SU-DHL-6 (cell line): ENCODE measurements at regions not wholly inside any gene's neighbourhood (a gene's known extent, or its start where the extent isn't known, plus 50 kb on each side); places are given as distances from the start of the nearest gene placed in this dataset.

Experiments used
- EZH2phosphoT487 ChIP-seq: fragments of 200-600 bp; sonication (generic), shearing (Covaris generic); conservative IDR thresholded peaks from 2 replicates; pipeline ENCODE4 v1.6.1; 2018; ENCODE audit warnings: mild to moderate bottlenecking, antibody characterized with exemption, low read length, moderate library complexity, mixed read lengths
- TF ChIP-seq, protein P1 (sequence below): fragments of 200-600 bp; sonication (generic); IDR thresholded peaks from one replicate; pipeline ENCODE4 v1.5.1; 2017; ENCODE audit warnings: antibody characterized with exemption, mild to moderate bottlenecking, low read length, moderate library complexity; ENCODE audit not compliant: insufficient read depth, poor library complexity, severe bottlenecking

DNA sequence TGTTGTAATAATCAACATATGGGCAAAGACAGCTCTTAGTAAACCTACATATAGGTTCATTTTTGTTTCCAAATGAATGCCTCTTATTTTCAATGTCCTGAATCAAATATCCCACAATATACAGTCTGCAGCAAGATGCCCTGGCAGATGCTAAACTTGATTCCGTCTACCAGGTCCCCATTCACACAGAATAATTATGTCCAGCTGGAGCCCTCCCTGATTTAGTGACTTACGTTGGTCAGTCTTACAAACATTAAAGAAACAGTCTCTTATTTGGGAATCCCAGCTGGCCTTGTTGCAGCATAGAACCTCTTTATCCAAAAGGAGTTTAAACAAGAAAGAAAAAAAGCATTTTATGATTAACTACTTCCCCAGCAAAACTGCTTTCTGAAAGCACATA is 82.7 kb upstream of the BMP4 start:
- TF ChIP-seq, protein P1, sequence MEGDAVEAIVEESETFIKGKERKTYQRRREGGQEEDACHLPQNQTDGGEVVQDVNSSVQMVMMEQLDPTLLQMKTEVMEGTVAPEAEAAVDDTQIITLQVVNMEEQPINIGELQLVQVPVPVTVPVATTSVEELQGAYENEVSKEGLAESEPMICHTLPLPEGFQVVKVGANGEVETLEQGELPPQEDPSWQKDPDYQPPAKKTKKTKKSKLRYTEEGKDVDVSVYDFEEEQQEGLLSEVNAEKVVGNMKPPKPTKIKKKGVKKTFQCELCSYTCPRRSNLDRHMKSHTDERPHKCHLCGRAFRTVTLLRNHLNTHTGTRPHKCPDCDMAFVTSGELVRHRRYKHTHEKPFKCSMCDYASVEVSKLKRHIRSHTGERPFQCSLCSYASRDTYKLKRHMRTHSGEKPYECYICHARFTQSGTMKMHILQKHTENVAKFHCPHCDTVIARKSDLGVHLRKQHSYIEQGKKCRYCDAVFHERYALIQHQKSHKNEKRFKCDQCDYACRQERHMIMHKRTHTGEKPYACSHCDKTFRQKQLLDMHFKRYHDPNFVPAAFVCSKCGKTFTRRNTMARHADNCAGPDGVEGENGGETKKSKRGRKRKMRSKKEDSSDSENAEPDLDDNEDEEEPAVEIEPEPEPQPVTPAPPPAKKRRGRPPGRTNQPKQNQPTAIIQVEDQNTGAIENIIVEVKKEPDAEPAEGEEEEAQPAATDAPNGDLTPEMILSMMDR: no peak
- no peak for TF ChIP-seq EZH2phosphoT487
